C4-2B (cell line): ENCODE measurements at regions not wholly inside any gene's neighbourhood (a gene's known extent, or its start where the extent isn't known, plus 50 kb on each side); places are given as distances from the start of the nearest gene placed in this dataset.
"Not testable (repeated sequence)": the region's sequence is repeated elsewhere in the genome, so short reads cannot be mapped to it uniquely, and the experiment has no call there.

Experiments
- H3K27ac ChIP-seq: fragments of 450-650 bp; 2 replicates; pipeline ENCODE4 v1.5.1; 2017
- CTCF ChIP-seq: fragments of 450-650 bp; conservative IDR thresholded peaks from 2 replicates; pipeline ENCODE4 v1.5.1; 2017; ENCODE audit warnings: mild to moderate bottlenecking
- ZFX ChIP-seq: fragments of 450-650 bp; IDR thresholded peaks from 2 replicates; pipeline ENCODE4 v1.6.1; 2017

- TF ChIP-seq ZFX (no peak), CTCF (no peak)
- no peak overlapping the region for H3K27ac ChIP-seq
These were observed 157.0 kb upstream of the SMIM31 start for GRCh38 chr4:164596927-164597326.

GRCh38 chr4:164601653-164602052 lies 152.3 kb upstream of the SMIM31 start:
- TF ChIP-seq CTCF (no peak), ZFX (no peak)
- H3K27ac ChIP-seq: no peak overlapping the region

- not testable (repeated sequence) for H3K27ac ChIP-seq
These were observed 148.1 kb upstream of the SMIM31 start for GRCh38 chr4:164605791-164606190.

GRCh38 chr4:164606478-164606877 lies 147.5 kb upstream of the SMIM31 start:
- TF ChIP-seq CTCF (no peak), ZFX (no peak)

GRCh38 chr4:164613256-164613655 lies 140.7 kb upstream of the SMIM31 start:
- TF ChIP-seq ZFX (no peak), CTCF (no peak)
- no peak overlapping the region for H3K27ac ChIP-seq

More at GRCh38 chr4:164606478-164606877, 147.5 kb upstream of the SMIM31 start:
- H3K27ac ChIP-seq: no peak overlapping the region

- TF ChIP-seq CTCF: no peak
- TF ChIP-seq ZFX: no peak
- H3K27ac ChIP-seq: no peak overlapping the region
These were observed 140.1 kb upstream of the SMIM31 start for GRCh38 chr4:164613792-164614191.

GRCh38 chr4:164614329-164614728 lies 139.6 kb upstream of the SMIM31 start:
- no peak overlapping the region for H3K27ac ChIP-seq
- no peak for TF ChIP-seq CTCF
- no peak for TF ChIP-seq ZFX

GRCh38 chr4:164614999-164615398 lies 138.9 kb upstream of the SMIM31 start:
- TF ChIP-seq ZFX: no peak
- no peak overlapping the region for H3K27ac ChIP-seq

- TF ChIP-seq ZFX (no peak), CTCF (no peak)
- H3K27ac ChIP-seq: no peak overlapping the region
These were observed 138.0 kb upstream of the SMIM31 start for GRCh38 chr4:164615964-164616363.
